Loucy (cell line): ENCODE measurements at regions not wholly inside any gene's neighbourhood (a gene's known extent, or its start where the extent isn't known, plus 50 kb on each side); places are given as distances from the start of the nearest gene placed in this dataset.
"Not testable (repeated sequence)": the region's sequence is repeated elsewhere in the genome, so short reads cannot be mapped to it uniquely, and the experiment has no call there.

ENCODE experiments used
- H2AFZ ChIP-seq: fragments of 200-600 bp; sonication (generic); 2 replicates; pipeline ENCODE4 v1.6.0; 2016; ENCODE audit warnings: antibody characterized with exemption, mild to moderate bottlenecking, low read length, moderate library complexity
- H3F3A ChIP-seq: fragments of 200-600 bp; 2 replicates; pipeline ENCODE4 v1.6.0; 2016; ENCODE audit warnings: antibody characterized with exemption, low read depth, mild to moderate bottlenecking
- H3K27me3 ChIP-seq: fragments of 200-600 bp; sonication (generic); 2 replicates; pipeline ENCODE4 v1.6.1; 2014; ENCODE audit warnings: low read length, mild to moderate bottlenecking; ENCODE audit not compliant: insufficient read depth, poor library complexity, severe bottlenecking
- H3K36me3 ChIP-seq: fragments of 200-600 bp; sonication (generic); 2 replicates; pipeline ENCODE4 v1.6.1; 2016; ENCODE audit warnings: low read length; ENCODE audit not compliant: insufficient read depth
- H3K4me1 ChIP-seq: fragments of 200-600 bp; sonication (generic); 2 replicates; pipeline ENCODE4 v1.5.1; 2014; ENCODE audit warnings: low read length, mild to moderate bottlenecking; ENCODE audit not compliant: insufficient read depth, poor library complexity, severe bottlenecking
- H3K4me2 ChIP-seq: fragments of 200-600 bp; sonication (generic); 2 replicates; pipeline ENCODE4 v1.6.0; 2014; ENCODE audit warnings: antibody characterized with exemption, low read length, low read depth, mild to moderate bottlenecking; ENCODE audit not compliant: poor library complexity, severe bottlenecking
- H3K4me3 ChIP-seq: fragments of 200-600 bp; sonication (generic); 2 replicates; pipeline ENCODE4 v1.5.1; 2014; ENCODE audit warnings: low read length, mild to moderate bottlenecking, mixed read lengths; ENCODE audit not compliant: poor library complexity, severe bottlenecking
- H3K79me2 ChIP-seq: fragments of 200-600 bp; sonication (generic); 2 replicates; pipeline ENCODE4 v1.6.1; 2014; ENCODE audit warnings: low read length; ENCODE audit not compliant: insufficient read depth
- H3K9ac ChIP-seq: fragments of 200-600 bp; sonication (generic); 2 replicates; pipeline ENCODE4 v1.6.0; 2014; ENCODE audit warnings: mild to moderate bottlenecking, low read depth, low read length, moderate library complexity; ENCODE audit not compliant: poor library complexity, severe bottlenecking
- H3K9me2 ChIP-seq: fragments of 200-600 bp; sonication (generic); replicated peaks from 2 replicates; pipeline ENCODE4 v1.6.1; 2016; ENCODE audit warnings: low read depth, low read length, mixed read lengths
- H3K9me3 ChIP-seq: fragments of 200-600 bp; sonication (generic); 2 replicates; pipeline ENCODE4 v1.6.1; 2014; ENCODE audit warnings: mild to moderate bottlenecking, antibody characterized with exemption, low read length, low read depth; ENCODE audit not compliant: insufficient read depth
- H4K20me1 ChIP-seq: fragments of 200-600 bp; sonication (generic); 2 replicates; pipeline ENCODE4 v1.6.0; 2014; ENCODE audit warnings: antibody characterized with exemption, low read length, mild to moderate bottlenecking; ENCODE audit not compliant: insufficient read depth, poor library complexity, severe bottlenecking
- EZH2phosphoT487 ChIP-seq: fragments of 200-600 bp; IDR thresholded peaks from 2 replicates; pipeline ENCODE4 v1.6.1; 2018; ENCODE audit warnings: antibody characterized with exemption, mild to moderate bottlenecking, moderate library complexity, borderline replicate concordance
- TF ChIP-seq, protein P1 (sequence below): fragments of 200-600 bp; sonication (generic); conservative IDR thresholded peaks from 2 replicates; pipeline ENCODE4 v1.5.1; 2014; ENCODE audit warnings: mild to moderate bottlenecking, antibody characterized with exemption, low read length

- Histone ChIP-seq H3K9me2 (no peaks in the 10 kb centered on the region), H3K79me2 (no peaks in the 10 kb centered on the region), H3F3A (no peaks in the 10 kb centered on the region), H3K9me3 (no peaks in the 10 kb centered on the region), H4K20me1 (no peaks in the 10 kb centered on the region), H3K36me3 (no peaks in the 10 kb centered on the region), H3K4me2 (no peak overlapping the region), H3K4me3 (no peak overlapping the region), H2AFZ (no peak overlapping the region), H3K27me3 (no peaks in the 10 kb centered on the region), H3K9ac (no peak overlapping the region), H3K4me1 (no peaks in the 10 kb centered on the region)
- TF ChIP-seq EZH2phosphoT487, result no peak
- TF ChIP-seq, protein P1, sequence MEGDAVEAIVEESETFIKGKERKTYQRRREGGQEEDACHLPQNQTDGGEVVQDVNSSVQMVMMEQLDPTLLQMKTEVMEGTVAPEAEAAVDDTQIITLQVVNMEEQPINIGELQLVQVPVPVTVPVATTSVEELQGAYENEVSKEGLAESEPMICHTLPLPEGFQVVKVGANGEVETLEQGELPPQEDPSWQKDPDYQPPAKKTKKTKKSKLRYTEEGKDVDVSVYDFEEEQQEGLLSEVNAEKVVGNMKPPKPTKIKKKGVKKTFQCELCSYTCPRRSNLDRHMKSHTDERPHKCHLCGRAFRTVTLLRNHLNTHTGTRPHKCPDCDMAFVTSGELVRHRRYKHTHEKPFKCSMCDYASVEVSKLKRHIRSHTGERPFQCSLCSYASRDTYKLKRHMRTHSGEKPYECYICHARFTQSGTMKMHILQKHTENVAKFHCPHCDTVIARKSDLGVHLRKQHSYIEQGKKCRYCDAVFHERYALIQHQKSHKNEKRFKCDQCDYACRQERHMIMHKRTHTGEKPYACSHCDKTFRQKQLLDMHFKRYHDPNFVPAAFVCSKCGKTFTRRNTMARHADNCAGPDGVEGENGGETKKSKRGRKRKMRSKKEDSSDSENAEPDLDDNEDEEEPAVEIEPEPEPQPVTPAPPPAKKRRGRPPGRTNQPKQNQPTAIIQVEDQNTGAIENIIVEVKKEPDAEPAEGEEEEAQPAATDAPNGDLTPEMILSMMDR, result no peak
Measured at GRCh38 chr3:115292677-115293165, 145.6 kb upstream of the ZBTB20 start.

DNA sequence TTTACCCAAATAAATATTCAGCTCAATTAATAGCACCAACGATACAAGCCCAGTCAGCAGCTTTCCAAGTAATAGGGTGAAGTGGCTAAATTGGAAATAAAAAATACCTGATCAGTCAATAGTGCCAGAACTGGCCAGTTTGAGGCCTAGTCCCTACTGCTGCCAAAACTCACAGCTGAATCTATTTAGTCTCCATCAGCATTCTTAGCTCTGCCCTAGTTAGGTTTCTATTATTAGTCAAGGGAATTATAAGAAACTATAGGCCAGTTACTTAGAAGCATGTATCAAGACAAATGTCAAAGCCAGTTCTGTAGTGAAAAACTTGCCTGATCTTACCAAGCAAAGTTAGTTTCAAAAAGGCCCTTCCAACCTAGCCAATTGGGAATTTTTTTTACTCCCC, 146.2 kb upstream of the ZBTB20 start:
- no peaks in the 10 kb centered on the region for H4K20me1 ChIP-seq
- no peaks in the 10 kb centered on the region for H3K4me1 ChIP-seq
- no peak overlapping the region for H2AFZ ChIP-seq
- H3K27me3 ChIP-seq, result no peaks in the 10 kb centered on the region
- no peaks in the 10 kb centered on the region for H3K9me3 ChIP-seq
- TF ChIP-seq EZH2phosphoT487, result no peak
- TF ChIP-seq, protein P1, result no peak
- no peak overlapping the region for H3K4me3 ChIP-seq
- H3F3A ChIP-seq, result no peaks in the 10 kb centered on the region
- H3K4me2 ChIP-seq, result no peak overlapping the region
- no peaks in the 10 kb centered on the region for H3K36me3 ChIP-seq
- H3K9me2 ChIP-seq, result no peaks in the 10 kb centered on the region
- no peak overlapping the region for H3K9ac ChIP-seq
- no peaks in the 10 kb centered on the region for H3K79me2 ChIP-seq

GRCh38 chr3:115301364-115301860, 154.3 kb upstream of the ZBTB20 start:
- Histone ChIP-seq H3F3A (no peaks in the 10 kb centered on the region), H3K9me3 (no peaks in the 10 kb centered on the region), H4K20me1 (no peaks in the 10 kb centered on the region), H2AFZ (no peak overlapping the region), H3K4me3 (no peak overlapping the region), H3K36me3 (no peaks in the 10 kb centered on the region), H3K4me1 (no peaks in the 10 kb centered on the region), H3K79me2 (no peaks in the 10 kb centered on the region), H3K9ac (no peak overlapping the region), H3K9me2 (no peaks in the 10 kb centered on the region), H3K4me2 (no peak overlapping the region), H3K27me3 (no peaks in the 10 kb centered on the region)
- no peak for TF ChIP-seq EZH2phosphoT487
- TF ChIP-seq, protein P1, result no peak

DNA sequence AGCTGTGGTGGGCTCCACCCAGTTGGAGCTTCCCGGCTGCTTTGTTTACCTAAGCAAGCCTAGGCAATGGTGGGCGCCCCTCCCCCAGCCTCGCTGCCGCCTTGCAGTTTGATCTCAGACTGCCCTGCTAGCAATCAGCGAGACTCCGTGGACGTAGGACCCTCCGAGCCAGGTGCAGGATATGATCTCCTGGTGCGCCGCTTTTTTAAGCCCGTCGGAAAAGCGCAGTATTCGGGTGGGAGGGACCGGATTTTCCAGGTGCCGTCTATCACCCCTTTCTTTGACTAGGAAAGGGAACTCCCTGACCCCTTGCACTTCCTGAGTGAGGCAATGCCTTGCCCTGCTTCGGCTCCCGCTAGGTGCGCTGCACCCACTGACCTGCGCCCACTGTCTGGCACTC, 170.9 kb upstream of the ZBTB20 start:
- H3K4me1 ChIP-seq, H3K9me3 ChIP-seq, H3K79me2 ChIP-seq, H3K9ac ChIP-seq, H3K9me2 ChIP-seq, H4K20me1 ChIP-seq, H3K36me3 ChIP-seq, H2AFZ ChIP-seq, H3K27me3 ChIP-seq, H3K4me2 ChIP-seq, H3K4me3 ChIP-seq, H3F3A ChIP-seq: not testable (repeated sequence)
